Keratinocyte (primary cell): ENCODE measurements at regions not wholly inside any gene's neighbourhood (a gene's known extent, or its start where the extent isn't known, plus 50 kb on each side); places are given as distances from the start of the nearest gene placed in this dataset.

ENCODE experiments used
- DNase-seq: peaks from one replicate; pipeline ENCODE4 v3.0.0-alpha.2; 2011; ENCODE audit warnings: low read depth, missing footprints, low spot score
- FAIRE-seq: peaks from 2 replicates; lab custom pipeline; 2011; peaks lifted over from hg19 to GRCh38; lab: Jason Lieb, UNC
- H2AFZ ChIP-seq: 2 replicates; pipeline ENCODE4 v1.6.0; 2012; ENCODE audit warnings: low read length, control low read depth, inconsistent platforms; ENCODE audit not compliant: control insufficient read depth
- H3K27ac ChIP-seq: 2 replicates; pipeline ENCODE4 v1.5.1; 2011; ENCODE audit warnings: low read length; ENCODE audit not compliant: control insufficient read depth, insufficient read depth
- H3K27me3 ChIP-seq: 3 replicates; pipeline ENCODE4 v1.6.0; 2011; ENCODE audit warnings: low read length; ENCODE audit not compliant: control insufficient read depth, insufficient read depth; ENCODE audit errors: extremely low read depth
- H3K36me3 ChIP-seq, 2 experiments: 2 replicates in 1 of 2; 3 replicates in 1 of 2; pipeline ENCODE4 v1.5.1; 2011; ENCODE audit warnings: low read length in 2 of 2, mild to moderate bottlenecking in 1 of 2; ENCODE audit not compliant: control insufficient read depth in 2 of 2, insufficient read depth in 2 of 2; ENCODE audit errors: extremely low read depth in 1 of 2
- H3K4me1 ChIP-seq: 3 replicates; pipeline ENCODE4 v1.5.1; 2011; ENCODE audit warnings: low read length; ENCODE audit not compliant: control insufficient read depth, insufficient read depth; ENCODE audit errors: extremely low read depth
- H3K4me2 ChIP-seq: 3 replicates; pipeline ENCODE4 v1.6.0; 2011; ENCODE audit warnings: low read depth, low read length; ENCODE audit not compliant: control insufficient read depth, insufficient read depth; ENCODE audit errors: extremely low read depth
- H3K4me3 ChIP-seq, 3 experiments: fragments of 200-600 bp in 1 of 3; sonication (generic) in 1 of 3; 2 replicates in 2 of 3; 3 replicates in 1 of 3; pipeline ENCODE4 v1.5.1; 2011 to 2016; ENCODE audit warnings: low read length in 3 of 3, mild to moderate bottlenecking in 3 of 3, control low read depth in 2 of 3, inconsistent platforms in 1 of 3, low read depth in 1 of 3, mixed read lengths in 1 of 3, mixed run types in 1 of 3, moderate library complexity in 1 of 3; ENCODE audit not compliant: control insufficient read depth in 2 of 3, insufficient read depth in 2 of 3; ENCODE audit errors: extremely low read depth in 1 of 3
- H3K79me2 ChIP-seq: 2 replicates; pipeline ENCODE4 v1.6.0; 2012; ENCODE audit warnings: low read length; ENCODE audit not compliant: control insufficient read depth, insufficient read depth
- H3K9ac ChIP-seq: 3 replicates; pipeline ENCODE4 v1.6.0; 2011; ENCODE audit warnings: low read length; ENCODE audit not compliant: control insufficient read depth, insufficient read depth; ENCODE audit errors: extremely low read depth
- H3K9me1 ChIP-seq: 3 replicates; pipeline ENCODE4 v1.6.0; 2011; ENCODE audit warnings: low read length; ENCODE audit not compliant: control insufficient read depth, insufficient read depth; ENCODE audit errors: extremely low read depth
- H3K9me3 ChIP-seq: 2 replicates; pipeline ENCODE4 v1.5.1; 2012; ENCODE audit warnings: low read depth, low read length; ENCODE audit not compliant: control insufficient read depth
- H4K20me1 ChIP-seq: 3 replicates; pipeline ENCODE4 v1.6.0; 2011; ENCODE audit warnings: low read length; ENCODE audit not compliant: control insufficient read depth, insufficient read depth; ENCODE audit errors: extremely low read depth
- EZH2 ChIP-seq: IDR thresholded peaks from one replicate; pipeline ENCODE4 v1.6.1; 2012; ENCODE audit warnings: inconsistent platforms, mild to moderate bottlenecking, low read length, moderate library complexity
- dilution Hi-C: fragments of 300-500 bp; cut with MboI; formaldehyde crosslinking; loops from one replicate; pipeline ENCODE4 v1.7.0; 2020; ENCODE audit warnings: low sequenced_read_pairs; ENCODE audit not compliant: extremely low pct_ligation_motif_present
- TF ChIP-seq, protein P1 (sequence below), 3 experiments: IDR thresholded peaks in 1 of 3; conservative IDR thresholded peaks in 1 of 3; optimal IDR thresholded peaks in 1 of 3; 2 replicates in 2 of 3; 3 replicates in 1 of 3; pipeline versions ENCODE3 to v1.5.1; 2011; ENCODE audit warnings: low read length in 3 of 3, mild to moderate bottlenecking in 3 of 3, moderate library complexity in 2 of 3, control low read depth in 1 of 3, inconsistent platforms in 1 of 3; ENCODE audit not compliant: insufficient read depth in 2 of 3; ENCODE audit errors: extremely low read depth in 1 of 3

DNA sequence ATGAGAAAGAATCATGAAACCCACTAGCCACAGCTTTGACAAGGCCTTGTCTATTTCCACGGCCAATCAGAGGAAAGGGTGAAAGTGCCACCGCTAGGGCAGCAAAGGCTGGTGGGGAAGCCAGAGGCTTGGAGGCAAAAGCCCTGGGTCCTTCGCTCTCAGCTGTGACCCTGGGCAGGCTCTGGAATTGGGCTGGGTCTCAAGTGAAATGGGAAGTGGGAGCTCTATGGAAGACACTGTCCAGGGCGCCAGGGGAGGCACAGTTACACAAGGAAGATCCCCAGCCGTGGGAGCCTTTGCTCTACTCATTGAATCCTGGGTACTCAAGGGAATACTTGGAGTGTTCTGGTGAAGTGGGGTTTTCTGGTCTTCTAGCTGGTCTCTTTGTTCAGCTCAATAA is 136.2 kb downstream of the ASB7 start:
- Histone ChIP-seq H4K20me1 (no peaks in the 10 kb centered on the region), H3K27ac (no peak overlapping the region), H3K9ac (no peak overlapping the region), H3K4me3 (no peak overlapping the region), H3K27me3 (no peaks in the 10 kb centered on the region), H3K9me1 (no peaks in the 10 kb centered on the region), H3K9me3 (peaks cover 7% of the 10 kb centered on the region), H3K4me2 (no peak overlapping the region), H3K79me2 (no peaks in the 10 kb centered on the region), H3K4me1 (peaks cover 4% of the 10 kb centered on the region), H2AFZ (no peak overlapping the region), H3K36me3 (no peaks in the 10 kb centered on the region)
- DNase-seq (no peak), FAIRE-seq (no peak)
- TF ChIP-seq, protein P1, sequence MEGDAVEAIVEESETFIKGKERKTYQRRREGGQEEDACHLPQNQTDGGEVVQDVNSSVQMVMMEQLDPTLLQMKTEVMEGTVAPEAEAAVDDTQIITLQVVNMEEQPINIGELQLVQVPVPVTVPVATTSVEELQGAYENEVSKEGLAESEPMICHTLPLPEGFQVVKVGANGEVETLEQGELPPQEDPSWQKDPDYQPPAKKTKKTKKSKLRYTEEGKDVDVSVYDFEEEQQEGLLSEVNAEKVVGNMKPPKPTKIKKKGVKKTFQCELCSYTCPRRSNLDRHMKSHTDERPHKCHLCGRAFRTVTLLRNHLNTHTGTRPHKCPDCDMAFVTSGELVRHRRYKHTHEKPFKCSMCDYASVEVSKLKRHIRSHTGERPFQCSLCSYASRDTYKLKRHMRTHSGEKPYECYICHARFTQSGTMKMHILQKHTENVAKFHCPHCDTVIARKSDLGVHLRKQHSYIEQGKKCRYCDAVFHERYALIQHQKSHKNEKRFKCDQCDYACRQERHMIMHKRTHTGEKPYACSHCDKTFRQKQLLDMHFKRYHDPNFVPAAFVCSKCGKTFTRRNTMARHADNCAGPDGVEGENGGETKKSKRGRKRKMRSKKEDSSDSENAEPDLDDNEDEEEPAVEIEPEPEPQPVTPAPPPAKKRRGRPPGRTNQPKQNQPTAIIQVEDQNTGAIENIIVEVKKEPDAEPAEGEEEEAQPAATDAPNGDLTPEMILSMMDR (optimal IDR thresholded peaks at IDR 0.05 in 1 of 3, IDR thresholded peaks at IDR 0.05 in 1 of 3, conservative IDR thresholded peaks at IDR 0.05 in 1 of 3; ENCODE audit: extremely low read depth in 1 of 3, insufficient read depth in 2 of 3, low read length in 3 of 3): no peak
- no peak for TF ChIP-seq EZH2
- dilution Hi-C loops: no loop called here

DNA sequence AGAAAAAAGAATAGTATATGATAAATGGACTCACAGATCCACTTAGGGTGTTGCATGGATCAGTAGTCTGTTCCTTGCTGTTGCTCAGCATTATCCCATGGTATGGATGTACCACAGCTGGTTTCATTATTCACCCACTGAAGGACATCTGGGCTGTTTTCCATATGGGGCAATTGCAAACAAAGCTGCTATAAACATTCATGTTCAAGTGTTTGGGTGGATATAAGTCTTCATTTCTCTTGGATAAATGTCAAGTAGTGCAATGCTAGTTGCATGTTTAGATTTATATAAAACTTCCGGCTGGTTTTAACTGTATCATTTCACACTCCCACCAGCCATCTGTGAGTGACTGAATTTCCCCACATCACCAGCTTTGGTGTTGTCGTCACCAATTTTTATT is 137.7 kb downstream of the ASB7 start:
- dilution Hi-C loops: no loop called here
- no peak for TF ChIP-seq EZH2
- TF ChIP-seq, protein P1 (optimal IDR thresholded peaks at IDR 0.05 in 1 of 3, IDR thresholded peaks at IDR 0.05 in 1 of 3, conservative IDR thresholded peaks at IDR 0.05 in 1 of 3; ENCODE audit: extremely low read depth in 1 of 3, insufficient read depth in 2 of 3, low read length in 3 of 3): no peak
- no peak overlapping the region for H3K4me3 ChIP-seq
- no peak overlapping the region for H3K27ac ChIP-seq
- H3K4me2 ChIP-seq: no peak overlapping the region
- H3K9ac ChIP-seq: no peak overlapping the region
- no peaks in the 10 kb centered on the region for H3K4me1 ChIP-seq
- H3K79me2 ChIP-seq: no peaks in the 10 kb centered on the region
- no peaks in the 10 kb centered on the region for H3K9me3 ChIP-seq
- no peaks in the 10 kb centered on the region for H3K27me3 ChIP-seq
- no peak for FAIRE-seq
- H4K20me1 ChIP-seq: no peaks in the 10 kb centered on the region
- H3K9me1 ChIP-seq: no peaks in the 10 kb centered on the region
- H3K36me3 ChIP-seq: no peaks in the 10 kb centered on the region
- DNase-seq: no peak
- no peak overlapping the region for H2AFZ ChIP-seq
